ENCODE measurements at regions not wholly inside any gene's neighbourhood (a gene's known extent, or its start where the extent isn't known, plus 50 kb on each side); places are given as distances from the start of the nearest gene placed in this dataset.

- H3K4me3 ChIP-seq = no peak overlapping the region
- H3K4me1 ChIP-seq = peaks cover 8% of the 10 kb centered on the region
- H3K27ac ChIP-seq = no peak overlapping the region
- intact Hi-C loops (cut with DNase I) = no loop called here
- DNase-seq (no peak), ATAC-seq (no peak)
- H3K36me3 ChIP-seq = no peaks in the 10 kb centered on the region
- H3K27me3 ChIP-seq = no peaks in the 10 kb centered on the region
- no peak for TF ChIP-seq CTCF (IDR thresholded peaks at IDR 0.05)
- no peaks in the 10 kb centered on the region for H3K9me3 ChIP-seq
These were observed 706.7 kb upstream of the PHF14 start for GRCh38 chr7:10266976-10267375.

- Histone ChIP-seq H3K36me3 (no peaks in the 10 kb centered on the region), H3K4me3 (no peak overlapping the region), H3K4me1 (peaks cover 8% of the 10 kb centered on the region), H3K9me3 (no peaks in the 10 kb centered on the region), H3K27me3 (no peaks in the 10 kb centered on the region), H3K27ac (no peak overlapping the region)
- TF ChIP-seq CTCF (IDR thresholded peaks at IDR 0.05) = no peak
- ATAC-seq = no peak
- intact Hi-C loops (cut with DNase I) = no loop called here
- DNase-seq = no peak
These were observed 705.6 kb upstream of the PHF14 start for GRCh38 chr7:10268034-10268433.

GRCh38 chr7:10282909-10283308 is 690.8 kb upstream of the PHF14 start:
- Histone ChIP-seq H3K27ac (no peak overlapping the region), H3K36me3 (no peaks in the 10 kb centered on the region), H3K9me3 (no peaks in the 10 kb centered on the region), H3K4me1 (no peaks in the 10 kb centered on the region), H3K27me3 (no peaks in the 10 kb centered on the region), H3K4me3 (no peak overlapping the region)
- intact Hi-C loops (cut with DNase I) = no loop called here
- no peak for DNase-seq
- ATAC-seq = no peak
- TF ChIP-seq CTCF (IDR thresholded peaks at IDR 0.05) = no peak

GRCh38 chr7:10284001-10284400 is 689.7 kb upstream of the PHF14 start:
- ATAC-seq (no peak), DNase-seq (no peak)
- Histone ChIP-seq H3K9me3 (no peaks in the 10 kb centered on the region), H3K36me3 (no peaks in the 10 kb centered on the region), H3K27ac (no peak overlapping the region), H3K4me3 (no peak overlapping the region), H3K4me1 (no peaks in the 10 kb centered on the region), H3K27me3 (no peaks in the 10 kb centered on the region)
- TF ChIP-seq CTCF (IDR thresholded peaks at IDR 0.05) = no peak
- intact Hi-C loops (cut with DNase I) = no loop called here

GRCh38 chr7:10299384-10299783 is 674.3 kb upstream of the PHF14 start:
- Histone ChIP-seq H3K36me3 (no peaks in the 10 kb centered on the region), H3K4me3 (no peak overlapping the region), H3K27ac (no peak overlapping the region), H3K9me3 (no peaks in the 10 kb centered on the region), H3K4me1 (no peaks in the 10 kb centered on the region), H3K27me3 (no peaks in the 10 kb centered on the region)
- TF ChIP-seq CTCF (IDR thresholded peaks at IDR 0.05) = no peak
- intact Hi-C loops (cut with DNase I) = no loop called here
- no peak for DNase-seq
- ATAC-seq = no peak

GRCh38 chr7:10300577-10300976 is 673.1 kb upstream of the PHF14 start:
- intact Hi-C loops (cut with DNase I) = no loop called here
- H3K4me1 ChIP-seq = no peaks in the 10 kb centered on the region
- no peak for TF ChIP-seq CTCF (IDR thresholded peaks at IDR 0.05)
- H3K36me3 ChIP-seq = no peaks in the 10 kb centered on the region
- no peak for DNase-seq
- no peak overlapping the region for H3K27ac ChIP-seq
- no peak overlapping the region for H3K4me3 ChIP-seq
- no peaks in the 10 kb centered on the region for H3K27me3 ChIP-seq
- H3K9me3 ChIP-seq = no peaks in the 10 kb centered on the region
- no peak for ATAC-seq

All from upper lobe of right lung (tissue), 1 donor.